PC-9 (cell line): ENCODE measurements at regions not wholly inside any gene's neighbourhood (a gene's known extent, or its start where the extent isn't known, plus 50 kb on each side); places are given as distances from the start of the nearest gene placed in this dataset.

Experiments used
- BruUV-seq: library from RNA; stranded (reverse); fragments of 400-500 nt; replicated peaks from 2 replicates; lab custom pipeline; 2021; lab: Mats Ljungman, UMichigan
- CTCF ChIA-PET: fragments of 300-600 bp; sonication (Branson Sonifier 250); formaldehyde crosslinking; loops from one replicate; lab custom pipeline; 2022; ENCODE audit warnings: antibody characterized with exemption; lab: Charles Lee
- POLR2A ChIA-PET: fragments of 300-600 bp; sonication (Branson Sonifier 250); formaldehyde crosslinking; loops from one replicate; lab custom pipeline; 2022; ENCODE audit warnings: antibody characterized with exemption; ENCODE audit not compliant: unreplicated experiment; lab: Charles Lee
- DNase-seq, 2 experiments: peaks; one replicate each; pipeline versions ENCODE4 v3.0.0 to v3.0.0-alpha.2; 2015 to 2022; ENCODE audit warnings: mixed read lengths in 1 of 2
- H2AFZ ChIP-seq: fragments of 200-600 bp; sonication (generic); 2 replicates; pipeline ENCODE4 v1.8.1; 2017; ENCODE audit warnings: antibody characterized with exemption
- H3F3A ChIP-seq: fragments of 200-600 bp; sonication (generic); 2 replicates; pipeline ENCODE4 v1.8.1; 2017; ENCODE audit warnings: antibody characterized with exemption, mild to moderate bottlenecking, low read depth; ENCODE audit not compliant: insufficient read depth
- H3K27ac ChIP-seq: fragments of 200-600 bp; sonication (generic); 2 replicates; pipeline ENCODE4 v1.6.1; 2016; ENCODE audit warnings: mixed run types
- H3K27me3 ChIP-seq: fragments of 200-600 bp; sonication (generic); 2 replicates; pipeline ENCODE4 v1.6.1; 2016; ENCODE audit warnings: low read depth, mixed run types; ENCODE audit not compliant: insufficient read depth
- H3K36me3 ChIP-seq: fragments of 200-600 bp; sonication (generic); 2 replicates; pipeline ENCODE4 v1.6.1; 2016; ENCODE audit warnings: low read depth, mixed run types
- H3K4me1 ChIP-seq: fragments of 200-600 bp; sonication (generic); replicated peaks from 2 replicates; pipeline ENCODE4 v1.6.1; 2016; ENCODE audit warnings: mixed run types; ENCODE audit not compliant: insufficient read depth
- H3K4me2 ChIP-seq: fragments of 200-600 bp; sonication (generic); 2 replicates; pipeline ENCODE4 v1.6.1; 2017; ENCODE audit warnings: mixed run types
- H3K4me3 ChIP-seq: fragments of 200-600 bp; sonication (generic); 2 replicates; pipeline ENCODE4 v1.6.1; 2016; ENCODE audit warnings: mixed run types
- H3K79me2 ChIP-seq: fragments of 200-600 bp; sonication (generic); 2 replicates; pipeline ENCODE4 v1.6.1; 2017; ENCODE audit warnings: low read depth, mixed run types
- H3K9me2 ChIP-seq: fragments of 200-600 bp; sonication (generic); 2 replicates; pipeline ENCODE4 v1.8.1; 2017; ENCODE audit warnings: mild to moderate bottlenecking; ENCODE audit not compliant: insufficient read depth
- H3K9me3 ChIP-seq: fragments of 200-600 bp; sonication (generic); 2 replicates; pipeline ENCODE4 v1.8.1; 2016; ENCODE audit warnings: low read depth; ENCODE audit not compliant: insufficient read depth
- H4K20me1 ChIP-seq: fragments of 200-600 bp; sonication (generic); 2 replicates; pipeline ENCODE4 v1.8.1; 2017; ENCODE audit not compliant: insufficient read depth
- CTCF ChIP-seq: fragments of 200-600 bp; sonication (generic); conservative IDR thresholded peaks from 2 replicates; pipeline ENCODE4 v1.6.1; 2017; ENCODE audit warnings: mixed run types, antibody characterized with exemption, mild to moderate bottlenecking, moderate library complexity
- EZH2 ChIP-seq: fragments of 200-600 bp; sonication (generic); IDR thresholded peaks from 2 replicates; pipeline ENCODE4 v1.8.0; 2017; ENCODE audit warnings: antibody characterized with exemption, low read depth
- intact Hi-C: fragments of 100-400 bp; cut with micrococcal nuclease; formaldehyde crosslinking; loops from one replicate; pipeline ENCODE4 v1.10.0; 2022; ENCODE audit not compliant: unreplicated experiment

- DNase-seq: no peak
- no peaks in the 10 kb centered on the region for H3K79me2 ChIP-seq
- H3K4me3 ChIP-seq: no peak overlapping the region
- H3K36me3 ChIP-seq: no peaks in the 10 kb centered on the region
- BruUV-seq: no TSS peak
- TF ChIP-seq CTCF (no peak), EZH2 (no peak)
- peaks cover 22% of the 10 kb centered on the region for H3K27me3 ChIP-seq
- H3K27ac ChIP-seq: no peak overlapping the region
- no peak overlapping the region for H2AFZ ChIP-seq
- H3K9me2 ChIP-seq: no peaks in the 10 kb centered on the region
- peaks cover 8% of the 10 kb centered on the region; the same call in 1 of the 2 replicates for H3F3A ChIP-seq
- no peaks in the 10 kb centered on the region for H3K4me1 ChIP-seq
- ChIA-PET POLR2A (no interaction called here), CTCF (no interaction called here)
- no peaks in the 10 kb centered on the region for H3K9me3 ChIP-seq
- H3K4me2 ChIP-seq: no peak overlapping the region
- intact Hi-C loops: no loop called here
- H4K20me1 ChIP-seq: no peaks in the 10 kb centered on the region
Measured at GRCh38 chr16:5639531-5639930, 541.9 kb upstream of the EEF2KMT start.

DNA sequence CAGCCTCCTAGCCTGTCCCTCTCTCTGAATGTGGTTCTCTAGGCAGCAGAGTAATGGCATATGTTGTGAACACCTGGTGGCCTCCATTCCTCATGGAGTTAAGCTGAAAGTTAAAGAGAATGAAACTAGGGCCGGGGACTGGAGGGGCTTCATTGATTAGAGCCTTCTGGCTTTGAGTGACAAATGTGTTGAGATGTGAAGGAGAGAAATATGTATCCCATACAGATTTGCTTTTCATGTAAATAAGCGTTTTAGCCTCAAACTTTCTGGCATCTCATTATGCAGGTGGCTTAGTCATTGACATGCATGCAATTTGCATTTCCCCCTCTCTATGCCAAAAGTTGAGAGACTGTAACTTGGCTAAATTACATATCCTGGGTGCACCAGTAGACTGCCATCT lies 537.7 kb upstream of the EEF2KMT start:
- ChIA-PET POLR2A (no interaction called here), CTCF (no interaction called here)
- Histone ChIP-seq H2AFZ (no peak overlapping the region), H3F3A (0 out of 2 replicates have a peak, but pooled peaks cover 1% of the 10 kb centered on the region), H4K20me1 (no peaks in the 10 kb centered on the region), H3K4me3 (no peak overlapping the region), H3K9me2 (no peaks in the 10 kb centered on the region), H3K36me3 (no peaks in the 10 kb centered on the region), H3K9me3 (no peaks in the 10 kb centered on the region), H3K27me3 (no peaks in the 10 kb centered on the region), H3K4me1 (no peaks in the 10 kb centered on the region), H3K4me2 (no peak overlapping the region), H3K27ac (no peak overlapping the region), H3K79me2 (no peaks in the 10 kb centered on the region)
- BruUV-seq: no TSS peak
- no peak for TF ChIP-seq EZH2
- no peak for TF ChIP-seq CTCF
- DNase-seq: no peak
- intact Hi-C loops: no loop called here

DNA sequence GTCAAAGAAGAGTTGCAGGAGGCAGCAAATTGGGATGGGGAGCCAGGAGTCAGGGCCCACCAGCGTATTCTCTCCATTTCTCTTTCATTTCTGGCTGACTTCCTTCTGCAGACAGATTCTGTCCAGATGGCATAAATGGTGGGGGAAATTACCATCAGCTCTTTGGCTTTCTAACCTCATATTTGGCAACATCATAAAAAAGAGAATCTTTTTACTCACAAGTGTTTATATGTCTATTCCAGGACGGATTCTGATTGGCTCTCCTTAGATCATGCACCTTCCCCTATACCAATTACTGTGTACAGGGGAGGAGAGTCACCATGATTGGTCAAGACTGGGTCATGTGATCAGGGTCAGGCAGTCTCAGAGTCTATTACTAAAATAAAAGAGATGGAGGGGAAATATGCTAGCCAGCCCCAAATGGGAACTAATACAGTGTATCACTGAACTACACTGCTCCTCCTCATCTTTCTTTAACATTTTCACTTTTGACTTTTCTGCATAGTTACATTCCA lies 537.1 kb upstream of the EEF2KMT start:
- ChIA-PET POLR2A (no interaction called here), CTCF (interaction anchor here (0.8 kb wide), 1 partner anchor 11 kb away, joined by 3 read pairs; no protein-coding TSS in a partner anchor)
- Histone ChIP-seq H3K4me1 (no peaks in the 10 kb centered on the region), H3K9me2 (no peaks in the 10 kb centered on the region), H3K79me2 (no peaks in the 10 kb centered on the region), H3K36me3 (no peaks in the 10 kb centered on the region), H3K4me2 (no peak overlapping the region), H3K27ac (no peak overlapping the region), H4K20me1 (no peaks in the 10 kb centered on the region), H2AFZ (no peak overlapping the region), H3K4me3 (no peak overlapping the region), H3K9me3 (no peaks in the 10 kb centered on the region), H3F3A (no peaks in the 10 kb centered on the region), H3K27me3 (no peaks in the 10 kb centered on the region)
- BruUV-seq: no TSS peak
- intact Hi-C loops: no loop called here
- DNase-seq: no peak
- TF ChIP-seq CTCF (no peak), EZH2 (no peak)
